Loucy (cell line): ENCODE measurements at regions not wholly inside any gene's neighbourhood (a gene's known extent, or its start where the extent isn't known, plus 50 kb on each side); places are given as distances from the start of the nearest gene placed in this dataset.

ENCODE experiments used
- H2AFZ ChIP-seq: fragments of 200-600 bp; sonication (generic); 2 replicates; pipeline ENCODE4 v1.6.0; 2016; ENCODE audit warnings: antibody characterized with exemption, mild to moderate bottlenecking, low read length, moderate library complexity
- H3F3A ChIP-seq: fragments of 200-600 bp; 2 replicates; pipeline ENCODE4 v1.6.0; 2016; ENCODE audit warnings: antibody characterized with exemption, low read depth, mild to moderate bottlenecking
- H3K27me3 ChIP-seq: fragments of 200-600 bp; sonication (generic); 2 replicates; pipeline ENCODE4 v1.6.1; 2014; ENCODE audit warnings: low read length, mild to moderate bottlenecking; ENCODE audit not compliant: insufficient read depth, poor library complexity, severe bottlenecking
- H3K36me3 ChIP-seq: fragments of 200-600 bp; sonication (generic); 2 replicates; pipeline ENCODE4 v1.6.1; 2016; ENCODE audit warnings: low read length; ENCODE audit not compliant: insufficient read depth
- H3K4me1 ChIP-seq: fragments of 200-600 bp; sonication (generic); 2 replicates; pipeline ENCODE4 v1.5.1; 2014; ENCODE audit warnings: low read length, mild to moderate bottlenecking; ENCODE audit not compliant: insufficient read depth, poor library complexity, severe bottlenecking
- H3K4me2 ChIP-seq: fragments of 200-600 bp; sonication (generic); 2 replicates; pipeline ENCODE4 v1.6.0; 2014; ENCODE audit warnings: antibody characterized with exemption, low read length, low read depth, mild to moderate bottlenecking; ENCODE audit not compliant: poor library complexity, severe bottlenecking
- H3K4me3 ChIP-seq: fragments of 200-600 bp; sonication (generic); 2 replicates; pipeline ENCODE4 v1.5.1; 2014; ENCODE audit warnings: low read length, mild to moderate bottlenecking, mixed read lengths; ENCODE audit not compliant: poor library complexity, severe bottlenecking
- H3K79me2 ChIP-seq: fragments of 200-600 bp; sonication (generic); 2 replicates; pipeline ENCODE4 v1.6.1; 2014; ENCODE audit warnings: low read length; ENCODE audit not compliant: insufficient read depth
- H3K9ac ChIP-seq: fragments of 200-600 bp; sonication (generic); 2 replicates; pipeline ENCODE4 v1.6.0; 2014; ENCODE audit warnings: mild to moderate bottlenecking, low read depth, low read length, moderate library complexity; ENCODE audit not compliant: poor library complexity, severe bottlenecking
- H3K9me2 ChIP-seq: fragments of 200-600 bp; sonication (generic); replicated peaks from 2 replicates; pipeline ENCODE4 v1.6.1; 2016; ENCODE audit warnings: low read depth, low read length, mixed read lengths
- H3K9me3 ChIP-seq: fragments of 200-600 bp; sonication (generic); 2 replicates; pipeline ENCODE4 v1.6.1; 2014; ENCODE audit warnings: mild to moderate bottlenecking, antibody characterized with exemption, low read length, low read depth; ENCODE audit not compliant: insufficient read depth
- H4K20me1 ChIP-seq: fragments of 200-600 bp; sonication (generic); 2 replicates; pipeline ENCODE4 v1.6.0; 2014; ENCODE audit warnings: antibody characterized with exemption, low read length, mild to moderate bottlenecking; ENCODE audit not compliant: insufficient read depth, poor library complexity, severe bottlenecking
- CTCF ChIP-seq: fragments of 200-600 bp; sonication (generic); conservative IDR thresholded peaks from 2 replicates; pipeline ENCODE4 v1.5.1; 2014; ENCODE audit warnings: mild to moderate bottlenecking, antibody characterized with exemption, low read length
- EZH2phosphoT487 ChIP-seq: fragments of 200-600 bp; IDR thresholded peaks from 2 replicates; pipeline ENCODE4 v1.6.1; 2018; ENCODE audit warnings: antibody characterized with exemption, mild to moderate bottlenecking, moderate library complexity, borderline replicate concordance

GRCh38 chr10:2572611-2573010 lies 494.7 kb upstream of the PFKP start:
- Histone ChIP-seq H3K4me2 (no peak overlapping the region), H3K9me3 (no peaks in the 10 kb centered on the region), H4K20me1 (no peaks in the 10 kb centered on the region), H3K4me1 (no peaks in the 10 kb centered on the region), H2AFZ (no peak overlapping the region), H3K9me2 (no peaks in the 10 kb centered on the region), H3K9ac (no peak overlapping the region), H3K36me3 (no peaks in the 10 kb centered on the region), H3K4me3 (no peak overlapping the region), H3F3A (no peaks in the 10 kb centered on the region), H3K79me2 (no peaks in the 10 kb centered on the region), H3K27me3 (no peaks in the 10 kb centered on the region)
- no peak for TF ChIP-seq CTCF
- TF ChIP-seq EZH2phosphoT487 = no peak

- H3F3A ChIP-seq = no peaks in the 10 kb centered on the region
- H2AFZ ChIP-seq = no peak overlapping the region
- TF ChIP-seq EZH2phosphoT487 = no peak
- no peak for TF ChIP-seq CTCF
- no peaks in the 10 kb centered on the region for H4K20me1 ChIP-seq
- H3K4me1 ChIP-seq = no peaks in the 10 kb centered on the region
- H3K9me3 ChIP-seq = no peaks in the 10 kb centered on the region
- no peak overlapping the region for H3K9ac ChIP-seq
- H3K4me3 ChIP-seq = no peak overlapping the region
- H3K4me2 ChIP-seq = no peak overlapping the region
- no peaks in the 10 kb centered on the region for H3K9me2 ChIP-seq
- no peaks in the 10 kb centered on the region for H3K79me2 ChIP-seq
- no peaks in the 10 kb centered on the region for H3K36me3 ChIP-seq
- no peaks in the 10 kb centered on the region for H3K27me3 ChIP-seq
Measured at GRCh38 chr10:2556883-2557282, 510.5 kb upstream of the PFKP start.

- no peak for TF ChIP-seq EZH2phosphoT487
- TF ChIP-seq CTCF = no peak
- no peaks in the 10 kb centered on the region for H4K20me1 ChIP-seq
- H3K4me3 ChIP-seq = no peak overlapping the region
- no peak overlapping the region for H2AFZ ChIP-seq
- H3K4me2 ChIP-seq = no peak overlapping the region
- no peaks in the 10 kb centered on the region for H3K9me3 ChIP-seq
- peaks cover 2% of the 10 kb centered on the region; the same call in 1 of the 2 replicates for H3F3A ChIP-seq
- H3K27me3 ChIP-seq = no peaks in the 10 kb centered on the region
- H3K9me2 ChIP-seq = no peaks in the 10 kb centered on the region
- H3K79me2 ChIP-seq = no peaks in the 10 kb centered on the region
- H3K9ac ChIP-seq = no peak overlapping the region
- H3K4me1 ChIP-seq = peaks cover 17% of the 10 kb centered on the region
- H3K36me3 ChIP-seq = no peaks in the 10 kb centered on the region
Measured at GRCh38 chr10:2548071-2548470, 519.3 kb upstream of the PFKP start.
